ENCODE measurements at regions not wholly inside any gene's neighbourhood (a gene's known extent, or its start where the extent isn't known, plus 50 kb on each side); places are given as distances from the start of the nearest gene placed in this dataset.

- TF ChIP-seq PATZ1 (CRISPR knock-in tag; IDR thresholded peaks at IDR 0.05) (peak; percentile 49; the same call in 1 of the 2 replicates), HNF4G (IDR thresholded peaks at IDR 0.05; ENCODE audit: borderline replicate concordance, low read depth, low read length) (no peak), HNF4G (CRISPR knock-in tag; IDR thresholded peaks at IDR 0.05; ENCODE audit: borderline replicate concordance, low read depth) (0 out of 2 replicates have a peak, but pooled peaks have one; percentile 15), IRF2 (CRISPR knock-in tag; IDR thresholded peaks at IDR 0.05) (peak; percentile 14; the same call in 1 of the 2 replicates), YEATS2 (CRISPR knock-in tag; IDR thresholded peaks at IDR 0.05; ENCODE audit: borderline replicate concordance) (no peak), TAF1 (CRISPR knock-in tag; IDR thresholded peaks at IDR 0.05) (peak; percentile 70), ZNF232 (CRISPR knock-in tag; IDR thresholded peaks at IDR 0.05; ENCODE audit: borderline replicate concordance) (no peak), REL (CRISPR knock-in tag; conservative IDR thresholded peaks at IDR 0.05) (no peak), ZNF564 (CRISPR knock-in tag; IDR thresholded peaks at IDR 0.05) (0 out of 2 replicates have a peak, but pooled peaks have one; percentile 41), UBTF (CRISPR knock-in tag; IDR thresholded peaks at IDR 0.05) (peak; percentile 95), RNF219 (CRISPR knock-in tag; IDR thresholded peaks at IDR 0.05) (no peak), ZNF589 (CRISPR knock-in tag; conservative IDR thresholded peaks at IDR 0.05) (0 out of 2 replicates have a peak, but pooled peaks have one; percentile 39), MYC (CRISPR knock-in tag; IDR thresholded peaks at IDR 0.05; ENCODE audit: borderline replicate concordance) (peak; percentile 15; the same call in 1 of the 2 replicates), PHF8 (CRISPR knock-in tag; IDR thresholded peaks at IDR 0.05) (peak; percentile 83), KDM3A (CRISPR knock-in tag; IDR thresholded peaks at IDR 0.05; ENCODE audit: low read depth) (no peak), PRDM15 (CRISPR knock-in tag; IDR thresholded peaks at IDR 0.05) (no peak), HOXA3 (CRISPR knock-in tag; IDR thresholded peaks at IDR 0.05) (peak; percentile 43; the same call in 1 of the 2 replicates), GTF3A (CRISPR knock-in tag; conservative IDR thresholded peaks at IDR 0.05) (no peak), ZNF33A (CRISPR knock-in tag; IDR thresholded peaks at IDR 0.05; ENCODE audit: borderline replicate concordance) (no peak)
Measured at GRCh38 chr3:27632431-27633223, 89.5 kb downstream of the EOMES start (continued).
